IPS-18c (cell line): ENCODE measurements at regions not wholly inside any gene's neighbourhood (a gene's known extent, or its start where the extent isn't known, plus 50 kb on each side); places are given as distances from the start of the nearest gene placed in this dataset.
"Not testable (repeated sequence)": the region's sequence is repeated elsewhere in the genome, so short reads cannot be mapped to it uniquely, and the experiment has no call there.

Experiments used
- H3K4me3 ChIP-seq: 2 replicates; pipeline ENCODE4 v1.7.0; 2013; ENCODE audit warnings: low read depth, mild to moderate bottlenecking, low read length, moderate library complexity; ENCODE audit not compliant: insufficient read depth
- H3K9me3 ChIP-seq: one replicate; pipeline ENCODE4 v1.6.1; 2013; ENCODE audit warnings: mild to moderate bottlenecking, low read length, moderate library complexity; ENCODE audit not compliant: control insufficient read depth, insufficient read depth

GRCh38 chr9:93890436-93890935 is 64.7 kb downstream of the BARX1 start:
- peaks cover 4% of the 10 kb centered on the region for H3K9me3 ChIP-seq

GRCh38 chr9:93886911-93887310 is 68.2 kb downstream of the BARX1 start:
- H3K9me3 ChIP-seq, result peaks cover 4% of the 10 kb centered on the region
- no peak overlapping the region for H3K4me3 ChIP-seq

More at GRCh38 chr9:93890436-93890935, 64.7 kb downstream of the BARX1 start:
- no peak overlapping the region for H3K4me3 ChIP-seq

GRCh38 chr9:93884808-93885207 is 70.3 kb downstream of the BARX1 start:
- no peak overlapping the region for H3K4me3 ChIP-seq
- H3K9me3 ChIP-seq, result no peaks in the 10 kb centered on the region

- not testable (repeated sequence) for H3K4me3 ChIP-seq, H3K9me3 ChIP-seq
Measured at GRCh38 chr9:93879662-93880407, 75.3 kb downstream of the BARX1 start.

- Histone ChIP-seq H3K4me3 (no peak overlapping the region), H3K9me3 (peaks cover 11% of the 10 kb centered on the region)
Measured at GRCh38 chr9:93875330-93875729, 79.8 kb downstream of the BARX1 start.

GRCh38 chr9:93874242-93874641 is 80.9 kb downstream of the BARX1 start:
- H3K4me3 ChIP-seq, result no peak overlapping the region
- H3K9me3 ChIP-seq, result peaks cover 11% of the 10 kb centered on the region

- no peak overlapping the region for H3K4me3 ChIP-seq
- peaks cover 11% of the 10 kb centered on the region for H3K9me3 ChIP-seq
Measured at GRCh38 chr9:93871286-93871685, 83.9 kb downstream of the BARX1 start.

- H3K9me3 ChIP-seq, result peaks cover 8% of the 10 kb centered on the region
Measured at GRCh38 chr9:93869863-93870262, 85.3 kb downstream of the BARX1 start.

GRCh38 chr9:93869088-93869487 is 86.1 kb downstream of the BARX1 start:
- H3K4me3 ChIP-seq, result no peak overlapping the region
- H3K9me3 ChIP-seq, result peaks cover 5% of the 10 kb centered on the region

More at GRCh38 chr9:93869863-93870262, 85.3 kb downstream of the BARX1 start:
- no peak overlapping the region for H3K4me3 ChIP-seq

- H3K9me3 ChIP-seq, result peaks cover 2% of the 10 kb centered on the region
- no peak overlapping the region for H3K4me3 ChIP-seq
Measured at GRCh38 chr9:93865716-93866115, 89.4 kb downstream of the BARX1 start.

- Histone ChIP-seq H3K9me3 (peaks cover 2% of the 10 kb centered on the region), H3K4me3 (no peak overlapping the region)
Measured at GRCh38 chr9:93865245-93865644, 89.9 kb downstream of the BARX1 start.

- peaks cover 2% of the 10 kb centered on the region for H3K9me3 ChIP-seq
- H3K4me3 ChIP-seq, result no peak overlapping the region
Measured at GRCh38 chr9:93864840-93865239, 90.3 kb downstream of the BARX1 start.

- Histone ChIP-seq H3K4me3 (no peak overlapping the region), H3K9me3 (peaks cover 2% of the 10 kb centered on the region)
Measured at GRCh38 chr9:93864032-93864431, 91.1 kb downstream of the BARX1 start.

GRCh38 chr9:93862877-93863545 is 92.1 kb downstream of the BARX1 start:
- peaks cover 2% of the 10 kb centered on the region for H3K9me3 ChIP-seq
- H3K4me3 ChIP-seq, result no peak overlapping the region

- Histone ChIP-seq H3K4me3 (no peak overlapping the region), H3K9me3 (peaks cover 2% of the 10 kb centered on the region)
Measured at GRCh38 chr9:93861736-93862358, 93.3 kb downstream of the BARX1 start.

- H3K4me3 ChIP-seq, result no peak overlapping the region; the same call in 1 of the 2 replicates
- peaks cover 2% of the 10 kb centered on the region for H3K9me3 ChIP-seq
Measured at GRCh38 chr9:93860694-93861658, 94.2 kb downstream of the BARX1 start.
